ENCODE measurements at regions not wholly inside any gene's neighbourhood (a gene's known extent, or its start where the extent isn't known, plus 50 kb on each side); places are given as distances from the start of the nearest gene placed in this dataset.
"Not testable (repeated sequence)": the region's sequence is repeated elsewhere in the genome, so short reads cannot be mapped to it uniquely, and the experiment has no call there.

GRCh38 chr16:29204806-29205135, 201.7 kb downstream of the NPIPB11 start:
- H3K9me3 ChIP-seq (replicated peaks in 1 of 11): peaks cover 0 to 13% (median 0%) of the 10 kb centered on the region in 11 experiments; a peak in 2 of 22 replicates
- H3K9ac ChIP-seq: no peak overlapping the region
- no peaks in the 10 kb centered on the region for H3K36me3 ChIP-seq
- no peak overlapping the region for H3K27ac ChIP-seq
- TF ChIP-seq Cebpa-rat (IDR thresholded peaks at IDR 0.05): no peak
- peaks cover 0 to 8% (median 0%) of the 10 kb centered on the region in 10 experiments; a peak in 3 of 20 replicates for H3K4me1 ChIP-seq
- H3K27me3 ChIP-seq: no peaks in the 10 kb centered on the region
- no peaks in the 10 kb centered on the region for H4K20me1 ChIP-seq
- no peak overlapping the region for H3K4me3 ChIP-seq
- H3K4me2 ChIP-seq: no peak overlapping the region

- not testable (repeated sequence) for H3K4me1 ChIP-seq, H3K4me3 ChIP-seq
Measured at GRCh38 chr16:29203933-29204805, 202.3 kb downstream of the NPIPB11 start.

GRCh38 chr16:29203046-29203932, 203.2 kb downstream of the NPIPB11 start:
- H3K4me2 ChIP-seq, H4K20me1 ChIP-seq, H3K4me3 ChIP-seq, H3K36me3 ChIP-seq, H3K4me1 ChIP-seq, H3K27ac ChIP-seq, H3K27me3 ChIP-seq, H3K9ac ChIP-seq: not testable (repeated sequence)
- peaks cover 0 to 13% (median 0%) of the 10 kb centered on the region in 11 experiments; a peak in 2 of 22 replicates for H3K9me3 ChIP-seq (replicated peaks in 1 of 11)

More at GRCh38 chr16:29203933-29204805, 202.3 kb downstream of the NPIPB11 start:
- not testable (repeated sequence) for H3K36me3 ChIP-seq, H3K4me2 ChIP-seq, H3K9ac ChIP-seq, H4K20me1 ChIP-seq, H3K27ac ChIP-seq, H3K27me3 ChIP-seq
- H3K9me3 ChIP-seq (replicated peaks in 1 of 11): peaks cover 0 to 13% (median 0%) of the 10 kb centered on the region in 11 experiments; a peak in 2 of 22 replicates

GRCh38 chr16:29202642-29203041, 203.9 kb downstream of the NPIPB11 start:
- H4K20me1 ChIP-seq, H3K9ac ChIP-seq, H3K36me3 ChIP-seq, H3K4me1 ChIP-seq, H3K4me3 ChIP-seq, H3K4me2 ChIP-seq, H3K27me3 ChIP-seq, H3K27ac ChIP-seq: not testable (repeated sequence)
- peaks cover 0 to 13% (median 0%) of the 10 kb centered on the region in 11 experiments; a peak in 2 of 22 replicates for H3K9me3 ChIP-seq (replicated peaks in 1 of 11)

GRCh38 chr16:29202025-29202632, 204.4 kb downstream of the NPIPB11 start:
- H4K20me1 ChIP-seq, H3K9ac ChIP-seq, H3K4me1 ChIP-seq, H3K4me3 ChIP-seq, H3K4me2 ChIP-seq, H3K27me3 ChIP-seq, H3K27ac ChIP-seq, H3K36me3 ChIP-seq: not testable (repeated sequence)
- H3K9me3 ChIP-seq (replicated peaks in 1 of 11): peaks cover 0 to 13% (median 0%) of the 10 kb centered on the region in 11 experiments; a peak in 2 of 22 replicates

- H3K36me3 ChIP-seq, H3K27ac ChIP-seq: not testable (repeated sequence)
Measured at GRCh38 chr16:29201296-29202024, 205.1 kb downstream of the NPIPB11 start.

GRCh38 chr16:29200681-29201080, 205.8 kb downstream of the NPIPB11 start:
- H3K27me3 ChIP-seq; H3K27ac ChIP-seq; H4K20me1 ChIP-seq; H3K4me2 ChIP-seq; H3K9ac ChIP-seq; H3K36me3 ChIP-seq; H3K4me3 ChIP-seq; H3K9me3 ChIP-seq (replicated peaks in 1 of 11); H3K4me1 ChIP-seq: not testable (repeated sequence)

More at GRCh38 chr16:29201296-29202024, 205.1 kb downstream of the NPIPB11 start:
- H3K27me3 ChIP-seq; H3K4me3 ChIP-seq; H3K9me3 ChIP-seq (replicated peaks in 1 of 11); H4K20me1 ChIP-seq; H3K4me1 ChIP-seq; H3K4me2 ChIP-seq; H3K9ac ChIP-seq: not testable (repeated sequence)

GRCh38 chr16:29200135-29200601, 206.3 kb downstream of the NPIPB11 start:
- H3K4me3 ChIP-seq; H3K4me2 ChIP-seq; H3K36me3 ChIP-seq; H3K4me1 ChIP-seq; H3K9ac ChIP-seq; H3K27me3 ChIP-seq; H4K20me1 ChIP-seq; H3K9me3 ChIP-seq (replicated peaks in 1 of 11); H3K27ac ChIP-seq: not testable (repeated sequence)

GRCh38 chr16:29199626-29200025, 206.9 kb downstream of the NPIPB11 start:
- not testable (repeated sequence) for H3K9me3 ChIP-seq (replicated peaks in 1 of 11); H3K4me1 ChIP-seq; H4K20me1 ChIP-seq; H3K4me3 ChIP-seq; H3K36me3 ChIP-seq; H3K4me2 ChIP-seq; H3K27ac ChIP-seq; H3K27me3 ChIP-seq; H3K9ac ChIP-seq

Measured in BLaER1 treated with 17β-estradiol and CSF1 and Interleukin-3, amounts not matched to agents 10 nM and 100 nM (cell line).